Endothelial cell of umbilical vein (primary cell): ENCODE measurements at regions not wholly inside any gene's neighbourhood (a gene's known extent, or its start where the extent isn't known, plus 50 kb on each side); places are given as distances from the start of the nearest gene placed in this dataset.

Experiments
- CTCF ChIP-seq, 2 donors: IDR thresholded peaks; 1 replicate in 1 of 2; 2 replicates in 1 of 2; pipeline ENCODE4 v1.5.1; 2011; ENCODE audit warnings: low read length in 2 of 2, mild to moderate bottlenecking in 2 of 2, moderate library complexity in 2 of 2, control low read depth in 1 of 2, inconsistent platforms in 1 of 2, low read depth in 1 of 2; ENCODE audit not compliant: insufficient read depth in 1 of 2; ENCODE audit errors: extremely low read depth in 1 of 2
- POLR2AphosphoS5 ChIP-seq: IDR thresholded peaks from 2 replicates; pipeline ENCODE4 v1.6.1; 2012; ENCODE audit warnings: low read depth, mild to moderate bottlenecking, control low read depth, low read length, moderate library complexity; ENCODE audit not compliant: insufficient read depth

- TF ChIP-seq CTCF (IDR thresholded peaks at IDR 0.05; ENCODE audit: extremely low read depth in 1 of 2, insufficient read depth in 1 of 2, low read depth in 1 of 2, low read length in 2 of 2), result no peak
- TF ChIP-seq POLR2AphosphoS5, result no peak
Measured at GRCh38 chr1:116833718-116834117, 76.0 kb upstream of the PTGFRN start.
